Retinal pigment epithelial cell (primary cell): ENCODE measurements at regions not wholly inside any gene's neighbourhood (a gene's known extent, or its start where the extent isn't known, plus 50 kb on each side); places are given as distances from the start of the nearest gene placed in this dataset.
A peak's percentile ranks its signal among the peaks of the same experiment; 100 is the strongest.
"Not testable (repeated sequence)": the region's sequence is repeated elsewhere in the genome, so short reads cannot be mapped to it uniquely, and the experiment has no call there.

Source experiments
- DNase-seq: peaks from one replicate; pipeline ENCODE4 v3.0.0-alpha.2; 2010; ENCODE audit warnings: low read depth
- H3K4me3 ChIP-seq: 2 replicates; pipeline ENCODE4 v1.5.1; 2011; ENCODE audit warnings: mild to moderate bottlenecking, low read length, control low read depth, moderate library complexity
- TF ChIP-seq, protein P1 (sequence below): conservative IDR thresholded peaks from 2 replicates; pipeline ENCODE4 v1.5.1; 2011; ENCODE audit warnings: low read depth, low read length, control low read depth, inconsistent platforms

DNA sequence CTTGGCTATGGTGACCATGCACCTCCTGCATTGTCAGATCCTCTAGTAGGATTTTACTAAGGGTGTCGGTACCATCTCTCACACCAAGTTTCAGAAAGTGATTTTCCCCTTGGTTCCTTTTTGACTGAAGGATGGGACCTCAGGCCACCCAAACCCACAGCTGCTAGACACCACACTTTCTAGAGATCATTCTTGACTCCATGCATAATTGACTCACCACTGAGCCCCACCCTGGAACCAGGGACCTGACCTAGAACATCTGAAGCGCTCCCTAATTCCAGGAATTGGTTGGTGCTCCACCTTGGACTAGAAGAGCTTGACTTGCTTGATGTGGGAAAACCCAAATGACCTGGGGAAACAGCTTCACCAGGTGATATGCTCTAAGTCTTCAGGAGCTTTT, 206.8 kb upstream of the EGLN3 start:
- no peak overlapping the region for H3K4me3 ChIP-seq
- TF ChIP-seq, protein P1, sequence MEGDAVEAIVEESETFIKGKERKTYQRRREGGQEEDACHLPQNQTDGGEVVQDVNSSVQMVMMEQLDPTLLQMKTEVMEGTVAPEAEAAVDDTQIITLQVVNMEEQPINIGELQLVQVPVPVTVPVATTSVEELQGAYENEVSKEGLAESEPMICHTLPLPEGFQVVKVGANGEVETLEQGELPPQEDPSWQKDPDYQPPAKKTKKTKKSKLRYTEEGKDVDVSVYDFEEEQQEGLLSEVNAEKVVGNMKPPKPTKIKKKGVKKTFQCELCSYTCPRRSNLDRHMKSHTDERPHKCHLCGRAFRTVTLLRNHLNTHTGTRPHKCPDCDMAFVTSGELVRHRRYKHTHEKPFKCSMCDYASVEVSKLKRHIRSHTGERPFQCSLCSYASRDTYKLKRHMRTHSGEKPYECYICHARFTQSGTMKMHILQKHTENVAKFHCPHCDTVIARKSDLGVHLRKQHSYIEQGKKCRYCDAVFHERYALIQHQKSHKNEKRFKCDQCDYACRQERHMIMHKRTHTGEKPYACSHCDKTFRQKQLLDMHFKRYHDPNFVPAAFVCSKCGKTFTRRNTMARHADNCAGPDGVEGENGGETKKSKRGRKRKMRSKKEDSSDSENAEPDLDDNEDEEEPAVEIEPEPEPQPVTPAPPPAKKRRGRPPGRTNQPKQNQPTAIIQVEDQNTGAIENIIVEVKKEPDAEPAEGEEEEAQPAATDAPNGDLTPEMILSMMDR = no peak
- DNase-seq = no peak

DNA sequence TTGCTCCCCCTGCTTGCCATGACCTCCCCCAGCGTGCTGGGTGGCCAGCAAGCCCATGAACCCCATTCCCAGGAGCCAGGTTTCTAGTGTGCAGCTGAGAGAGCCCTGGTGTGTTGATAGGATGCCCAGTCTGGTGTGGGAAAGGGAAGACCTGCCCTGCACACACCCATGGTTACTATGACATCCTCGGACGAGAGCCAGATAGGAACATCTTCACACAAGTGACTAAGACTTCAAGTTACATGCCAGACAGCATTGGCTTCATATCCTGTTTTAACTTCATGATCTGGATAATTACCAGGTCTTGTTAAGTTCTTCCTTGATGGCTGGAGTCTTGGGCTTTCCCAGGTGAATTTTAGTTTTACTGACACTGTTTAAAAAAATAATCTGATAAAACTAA, 196.6 kb upstream of the EGLN3 start:
- no peak for DNase-seq
- TF ChIP-seq, protein P1 = no peak
- H3K4me3 ChIP-seq = no peak overlapping the region

DNA sequence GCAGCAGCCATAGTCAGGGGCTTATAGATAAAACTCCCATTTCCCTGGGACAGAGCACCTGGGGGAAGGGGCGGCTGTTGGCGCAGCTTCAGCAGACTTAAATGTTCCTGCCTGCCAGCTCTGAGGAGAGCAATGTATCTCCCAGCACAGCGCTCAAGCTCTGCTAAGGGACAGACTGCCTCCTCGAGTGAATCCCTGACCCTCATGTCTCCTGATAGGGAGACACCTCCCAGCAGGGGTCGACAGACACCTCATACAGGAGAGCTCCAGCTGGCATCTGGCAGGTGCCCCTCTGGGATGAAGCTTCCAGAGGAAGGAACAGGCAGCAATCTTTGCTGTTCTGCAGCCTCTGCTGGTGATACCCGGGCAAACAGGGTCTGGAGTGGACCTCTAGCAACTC, 189.3 kb upstream of the EGLN3 start:
- not testable (repeated sequence) for DNase-seq, H3K4me3 ChIP-seq

DNA sequence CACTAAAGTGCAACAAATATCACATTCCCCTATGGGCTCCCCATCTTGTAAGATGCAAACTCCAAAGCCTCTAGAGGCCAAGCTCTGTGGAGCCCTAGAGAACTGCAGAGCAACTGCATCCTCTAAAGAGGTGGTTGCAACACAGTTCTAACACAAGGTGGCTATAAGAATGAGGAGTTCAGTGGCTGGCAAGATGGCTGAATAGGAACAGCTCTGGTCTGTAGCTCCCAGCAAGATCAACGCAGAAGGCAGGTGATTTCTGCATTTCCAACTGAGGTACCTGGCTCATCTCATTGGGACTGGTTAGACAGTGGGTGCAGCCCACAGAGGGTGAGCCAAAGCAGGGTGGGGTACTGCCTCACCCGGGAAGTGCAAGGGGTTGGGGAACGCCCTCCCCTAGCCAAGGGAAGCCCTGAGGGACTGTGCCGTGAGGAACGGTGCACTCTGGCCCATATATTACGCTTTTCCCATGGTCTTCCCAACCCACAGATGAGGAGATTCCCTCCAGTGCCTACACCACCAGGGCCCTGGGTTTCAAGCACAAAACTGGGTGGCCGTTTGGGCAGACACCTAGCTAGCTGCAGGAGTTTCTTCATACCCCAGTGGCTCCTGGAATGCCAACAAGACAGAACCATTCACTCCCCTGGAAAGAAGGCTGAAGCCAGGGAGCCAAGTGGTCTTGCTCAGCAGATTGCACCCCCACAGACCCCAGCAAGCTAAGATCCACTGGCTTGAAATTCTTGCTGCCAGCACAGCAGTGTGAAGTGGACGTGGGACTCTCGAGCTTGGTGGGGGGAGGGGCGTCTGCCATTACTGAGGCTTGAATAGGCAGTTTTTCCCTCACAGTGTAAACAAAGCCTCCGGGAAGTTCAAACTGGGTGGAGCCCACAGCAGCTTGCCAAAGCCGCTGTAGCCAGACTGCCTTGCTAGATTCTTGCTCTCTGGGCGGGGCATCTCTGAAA, 188.6 kb upstream of the EGLN3 start:
- peak; percentile 19 for DNase-seq
- not testable (repeated sequence) for H3K4me3 ChIP-seq

DNA sequence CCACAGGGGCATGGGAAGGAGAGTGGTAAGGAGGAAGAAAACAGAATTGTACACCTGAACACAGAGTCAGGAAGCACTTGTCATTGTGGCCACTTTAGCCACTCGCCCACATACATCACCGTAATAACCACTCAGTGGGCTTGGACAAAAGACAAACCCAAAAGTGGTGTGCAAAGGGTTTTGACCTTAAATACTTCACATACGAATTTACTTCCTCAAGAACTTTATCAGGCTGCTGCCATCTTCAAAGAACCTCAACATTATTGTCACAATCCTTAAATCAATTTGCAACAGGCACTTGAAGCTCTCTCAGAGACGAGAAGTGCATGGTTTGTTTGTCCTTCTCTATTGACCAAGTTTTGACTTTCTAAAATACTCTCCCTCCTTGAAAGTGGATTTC, 187.3 kb upstream of the EGLN3 start:
- TF ChIP-seq, protein P1 = no peak
- no peak overlapping the region for H3K4me3 ChIP-seq
- no peak for DNase-seq

DNA sequence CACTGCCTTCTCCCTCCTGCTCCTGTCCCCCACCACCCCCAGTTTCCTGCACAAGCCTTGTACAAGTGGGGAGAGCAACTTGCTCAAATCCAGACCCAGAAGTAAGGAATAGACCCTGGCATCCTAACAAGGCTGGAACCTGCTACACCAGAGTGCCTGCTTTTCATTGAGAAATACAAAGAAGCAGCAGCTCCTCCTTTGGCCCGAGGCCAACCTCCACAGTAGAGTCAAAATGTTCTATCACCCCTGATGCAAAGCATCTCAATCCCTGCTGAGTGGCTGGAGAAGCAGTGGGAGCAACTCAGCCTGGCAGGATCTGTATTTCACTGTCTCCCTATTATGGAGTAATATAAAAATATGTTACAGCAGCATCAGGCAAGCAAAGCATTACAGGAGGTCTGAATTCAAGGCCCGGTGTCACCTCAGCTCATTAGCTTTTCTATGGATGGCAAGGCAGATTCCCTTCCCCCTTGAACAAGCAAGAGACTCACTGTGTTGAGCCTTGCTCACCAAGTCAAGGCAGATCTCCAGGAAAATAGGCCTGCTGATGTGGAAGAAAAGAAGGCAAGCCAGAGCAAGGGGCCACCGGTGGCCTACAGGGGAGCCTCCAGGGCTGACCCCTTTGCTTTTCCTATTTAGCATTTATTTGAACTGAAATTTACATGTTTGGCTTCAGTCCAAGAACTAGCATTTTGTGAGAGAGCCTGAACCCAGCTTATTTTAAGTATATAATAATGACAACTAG, 186.3 kb upstream of the EGLN3 start:
- TF ChIP-seq, protein P1 = no peak

DNA sequence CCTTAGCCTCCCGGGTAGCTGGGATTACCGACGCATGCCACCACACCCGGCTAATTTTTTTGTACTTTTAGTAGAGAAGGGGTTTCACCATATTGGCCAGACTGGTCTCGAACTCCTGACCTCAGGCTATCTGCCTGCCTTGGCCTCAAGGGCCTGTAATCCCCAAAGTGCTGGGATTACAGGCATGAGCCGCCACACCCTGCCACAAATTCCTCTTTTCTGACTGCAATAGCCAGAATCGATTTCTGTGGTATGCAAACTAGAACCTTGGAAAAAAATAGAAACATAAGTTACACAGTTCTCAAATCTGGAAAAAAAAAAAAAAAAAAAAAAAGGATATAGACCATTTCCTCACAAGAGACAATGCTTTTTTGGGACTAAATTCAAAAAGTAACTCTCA, 184.6 kb upstream of the EGLN3 start:
- TF ChIP-seq, protein P1 = no peak
- H3K4me3 ChIP-seq = no peak overlapping the region
- DNase-seq = no peak

More for the DNA sequence above, 186.3 kb upstream of the EGLN3 start:
- no peak overlapping the region for H3K4me3 ChIP-seq
- DNase-seq = no peak

DNA sequence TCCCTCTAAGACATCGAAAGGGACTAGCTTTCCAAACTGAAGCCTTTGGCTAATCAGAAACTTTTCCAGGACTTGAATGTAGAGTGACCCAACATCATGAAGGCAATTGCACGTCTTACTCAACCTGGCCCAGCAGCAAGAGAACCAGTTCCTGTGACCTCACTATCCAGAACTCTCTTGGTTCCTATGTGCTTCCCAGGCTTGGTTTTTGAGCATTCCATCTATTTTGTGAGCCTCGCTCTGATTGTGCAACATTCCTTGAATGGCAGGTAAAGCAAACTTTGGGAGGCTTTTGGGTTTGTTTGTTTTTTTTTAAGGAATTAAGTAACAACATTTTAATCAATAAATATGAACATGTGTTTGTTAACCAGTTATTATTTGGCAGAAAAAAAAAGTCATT, 183.6 kb upstream of the EGLN3 start:
- DNase-seq = no peak
- no peak overlapping the region for H3K4me3 ChIP-seq
- TF ChIP-seq, protein P1 = no peak
